SK-N-SH treated with all-trans-retinoic acid at 6 μM for 48 hours (cell line): ENCODE measurements at regions not wholly inside any gene's neighbourhood (a gene's known extent, or its start where the extent isn't known, plus 50 kb on each side); places are given as distances from the start of the nearest gene placed in this dataset.

ENCODE experiments used
- ATAC-seq: fragments of 200-7000 bp; cut with Tn5 transposase; 3 replicates; pipeline ENCODE4 v1.9.1; 2020; ENCODE audit warnings: mild to moderate bottlenecking, moderate library complexity
- ARNTL ChIP-seq: fragments of 450-650 bp; formaldehyde crosslinking; IDR thresholded peaks from 2 replicates; pipeline ENCODE4 v1.5.0; 2020; ENCODE audit warnings: low read depth, mild to moderate bottlenecking, moderate library complexity, borderline replicate concordance
- BACH2 ChIP-seq: fragments of 250-450 bp; sonication (Bioruptor Pico); IDR thresholded peaks from 2 replicates; pipeline ENCODE4 v1.9.0; 2021; ENCODE audit warnings: mild to moderate bottlenecking, borderline replicate concordance
- CSDC2 ChIP-seq: fragments of 250-450 bp; sonication (Bioruptor Pico); IDR thresholded peaks from 2 replicates; pipeline ENCODE4 v1.5.0; 2020; ENCODE audit warnings: mild to moderate bottlenecking, moderate library complexity
- ISL1 ChIP-seq: fragments of 250-450 bp; sonication (Bioruptor Pico); IDR thresholded peaks from 2 replicates; pipeline ENCODE4 v2.1.2; 2022; ENCODE audit warnings: mild to moderate bottlenecking, moderate library complexity
- OSR1 ChIP-seq: fragments of 250-450 bp; sonication (Bioruptor Pico); IDR thresholded peaks from 2 replicates; pipeline ENCODE4 v1.8.0; 2022; ENCODE audit warnings: moderate library complexity, mild to moderate bottlenecking, inconsistent platforms
- RARB ChIP-seq: fragments of 250-450 bp; sonication (Bioruptor Pico); IDR thresholded peaks from 2 replicates; pipeline ENCODE4 v1.8.0; 2021; ENCODE audit warnings: mild to moderate bottlenecking, moderate library complexity
- SNAI2 ChIP-seq: fragments of 250-450 bp; sonication (Bioruptor Pico); IDR thresholded peaks from 2 replicates; pipeline ENCODE4 v1.5.0; 2020; ENCODE audit warnings: mild to moderate bottlenecking, moderate library complexity
- TCF4 ChIP-seq: fragments of 250-450 bp; sonication (Bioruptor Pico); IDR thresholded peaks from 2 replicates; pipeline ENCODE4 v1.8.0; 2021; ENCODE audit warnings: mild to moderate bottlenecking, moderate library complexity, borderline replicate concordance
- TOX ChIP-seq: fragments of 250-450 bp; sonication (Bioruptor Pico); IDR thresholded peaks from 2 replicates; pipeline ENCODE4 v1.8.0; 2021; ENCODE audit warnings: mild to moderate bottlenecking, moderate library complexity, borderline replicate concordance
- ZC3H10 ChIP-seq: fragments of 250-450 bp; sonication (Bioruptor Pico); IDR thresholded peaks from 2 replicates; pipeline ENCODE4 v1.5.1; 2021; ENCODE audit warnings: mild to moderate bottlenecking, moderate library complexity
- ZFP30 ChIP-seq: fragments of 450-650 bp; formaldehyde crosslinking; IDR thresholded peaks from 2 replicates; pipeline ENCODE4 v1.5.0; 2022; ENCODE audit warnings: mild to moderate bottlenecking, moderate library complexity
- ZNF565 ChIP-seq: fragments of 450-650 bp; formaldehyde crosslinking; conservative IDR thresholded peaks from 2 replicates; pipeline ENCODE4 v1.5.0; 2020; ENCODE audit warnings: low read depth, mild to moderate bottlenecking, moderate library complexity
- ZNF8 ChIP-seq: fragments of 450-650 bp; formaldehyde crosslinking; IDR thresholded peaks from 2 replicates; pipeline ENCODE4 v1.5.0; 2020; ENCODE audit warnings: mild to moderate bottlenecking, moderate library complexity
- TF ChIP-seq, protein P1 (sequence below): fragments of 250-450 bp; sonication (Bioruptor Pico); IDR thresholded peaks from 2 replicates; pipeline ENCODE4 v1.5.0; 2020; ENCODE audit warnings: mild to moderate bottlenecking, moderate library complexity
- TF ChIP-seq, protein P2 (sequence below): fragments of 250-450 bp; sonication (Bioruptor Pico); IDR thresholded peaks from 2 replicates; pipeline ENCODE4 v1.8.0; 2021; ENCODE audit warnings: low read depth, mild to moderate bottlenecking, moderate library complexity, borderline replicate concordance
- TF ChIP-seq, protein P3 (sequence below): fragments of 250-450 bp; sonication (Bioruptor Pico); IDR thresholded peaks from 2 replicates; pipeline ENCODE4 v1.5.1; 2021; ENCODE audit warnings: mild to moderate bottlenecking, moderate library complexity
- TF ChIP-seq, protein P4 (sequence below): fragments of 250-450 bp; sonication (Bioruptor Pico); IDR thresholded peaks from 2 replicates; pipeline ENCODE4 v1.8.0; 2020; ENCODE audit warnings: mild to moderate bottlenecking, moderate library complexity, borderline replicate concordance
- TF ChIP-seq, protein P5 (sequence below): fragments of 250-450 bp; sonication (Bioruptor Pico); IDR thresholded peaks from 2 replicates; pipeline ENCODE4 v1.5.1; 2020; ENCODE audit warnings: low read depth, mild to moderate bottlenecking, moderate library complexity

DNA sequence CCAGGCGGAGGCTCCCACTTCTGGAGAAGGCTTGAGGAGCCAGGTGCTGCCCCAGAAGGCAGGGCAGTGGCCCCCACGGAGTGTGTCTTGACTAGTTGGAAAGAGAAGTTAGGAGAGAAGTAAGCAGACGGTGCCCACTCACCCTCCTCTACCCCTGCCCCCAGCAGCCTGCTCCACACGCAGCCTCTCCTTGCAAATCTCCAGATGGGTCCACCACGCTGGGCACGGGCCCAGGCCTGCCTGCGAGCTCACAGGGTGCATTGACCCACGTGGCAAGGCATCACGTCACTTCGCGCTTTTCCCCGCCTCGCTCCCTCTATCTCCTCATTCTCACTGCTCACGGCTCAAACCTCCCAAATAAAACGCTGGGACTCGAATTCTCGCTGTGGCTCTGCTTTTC lies 71.8 kb upstream of the RAB12 start (continued):
- TF ChIP-seq, protein P1, sequence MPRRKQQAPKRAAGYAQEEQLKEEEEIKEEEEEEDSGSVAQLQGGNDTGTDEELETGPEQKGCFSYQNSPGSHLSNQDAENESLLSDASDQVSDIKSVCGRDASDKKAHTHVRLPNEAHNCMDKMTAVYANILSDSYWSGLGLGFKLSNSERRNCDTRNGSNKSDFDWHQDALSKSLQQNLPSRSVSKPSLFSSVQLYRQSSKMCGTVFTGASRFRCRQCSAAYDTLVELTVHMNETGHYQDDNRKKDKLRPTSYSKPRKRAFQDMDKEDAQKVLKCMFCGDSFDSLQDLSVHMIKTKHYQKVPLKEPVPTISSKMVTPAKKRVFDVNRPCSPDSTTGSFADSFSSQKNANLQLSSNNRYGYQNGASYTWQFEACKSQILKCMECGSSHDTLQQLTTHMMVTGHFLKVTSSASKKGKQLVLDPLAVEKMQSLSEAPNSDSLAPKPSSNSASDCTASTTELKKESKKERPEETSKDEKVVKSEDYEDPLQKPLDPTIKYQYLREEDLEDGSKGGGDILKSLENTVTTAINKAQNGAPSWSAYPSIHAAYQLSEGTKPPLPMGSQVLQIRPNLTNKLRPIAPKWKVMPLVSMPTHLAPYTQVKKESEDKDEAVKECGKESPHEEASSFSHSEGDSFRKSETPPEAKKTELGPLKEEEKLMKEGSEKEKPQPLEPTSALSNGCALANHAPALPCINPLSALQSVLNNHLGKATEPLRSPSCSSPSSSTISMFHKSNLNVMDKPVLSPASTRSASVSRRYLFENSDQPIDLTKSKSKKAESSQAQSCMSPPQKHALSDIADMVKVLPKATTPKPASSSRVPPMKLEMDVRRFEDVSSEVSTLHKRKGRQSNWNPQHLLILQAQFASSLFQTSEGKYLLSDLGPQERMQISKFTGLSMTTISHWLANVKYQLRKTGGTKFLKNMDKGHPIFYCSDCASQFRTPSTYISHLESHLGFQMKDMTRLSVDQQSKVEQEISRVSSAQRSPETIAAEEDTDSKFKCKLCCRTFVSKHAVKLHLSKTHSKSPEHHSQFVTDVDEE (CRISPR knock-in tag), result no peak
- TF ChIP-seq SNAI2 (no peak), ZFP30 (CRISPR knock-in tag) (no peak), TOX (CRISPR knock-in tag) (no peak), CSDC2 (CRISPR knock-in tag) (no peak)

DNA sequence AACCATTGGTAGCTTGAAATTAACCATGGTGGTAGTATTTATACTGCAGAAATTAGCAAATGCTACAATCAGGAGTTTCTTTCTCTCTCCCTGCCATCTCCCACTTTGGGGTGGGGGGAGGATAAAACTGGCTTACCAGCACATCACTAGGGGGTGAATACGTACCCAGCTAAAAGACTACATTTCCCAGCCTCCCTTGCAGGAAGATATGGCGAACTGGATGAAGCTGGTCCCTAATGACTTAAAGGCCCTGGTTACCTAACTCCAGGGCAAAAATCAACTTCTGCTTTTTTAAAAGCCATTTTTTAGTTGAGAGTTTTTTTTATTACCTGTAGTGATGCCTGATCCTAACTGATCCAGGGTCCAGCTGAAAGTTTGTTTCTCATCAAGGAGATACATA lies 70.3 kb upstream of the RAB12 start:
- TF ChIP-seq, protein P1 (CRISPR knock-in tag), result no peak
- TF ChIP-seq TCF4 (CRISPR knock-in tag) (no peak), ISL1 (CRISPR knock-in tag) (no peak), ZC3H10 (CRISPR knock-in tag) (no peak), ZFP30 (CRISPR knock-in tag) (no peak), ZNF565 (no peak), BACH2 (no peak), ZNF8 (no peak), SNAI2 (no peak), OSR1 (CRISPR knock-in tag) (no peak)
- TF ChIP-seq, protein P2, sequence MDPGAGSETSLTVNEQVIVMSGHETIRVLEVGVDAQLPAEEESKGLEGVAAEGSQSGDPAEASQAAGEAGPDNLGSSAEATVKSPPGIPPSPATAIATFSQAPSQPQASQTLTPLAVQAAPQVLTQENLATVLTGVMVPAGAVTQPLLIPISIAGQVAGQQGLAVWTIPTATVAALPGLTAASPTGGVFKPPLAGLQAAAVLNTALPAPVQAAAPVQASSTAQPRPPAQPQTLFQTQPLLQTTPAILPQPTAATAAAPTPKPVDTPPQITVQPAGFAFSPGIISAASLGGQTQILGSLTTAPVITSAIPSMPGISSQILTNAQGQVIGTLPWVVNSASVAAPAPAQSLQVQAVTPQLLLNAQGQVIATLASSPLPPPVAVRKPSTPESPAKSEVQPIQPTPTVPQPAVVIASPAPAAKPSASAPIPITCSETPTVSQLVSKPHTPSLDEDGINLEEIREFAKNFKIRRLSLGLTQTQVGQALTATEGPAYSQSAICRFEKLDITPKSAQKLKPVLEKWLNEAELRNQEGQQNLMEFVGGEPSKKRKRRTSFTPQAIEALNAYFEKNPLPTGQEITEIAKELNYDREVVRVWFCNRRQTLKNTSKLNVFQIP (CRISPR knock-in tag), result no peak
- TF ChIP-seq, protein P3, sequence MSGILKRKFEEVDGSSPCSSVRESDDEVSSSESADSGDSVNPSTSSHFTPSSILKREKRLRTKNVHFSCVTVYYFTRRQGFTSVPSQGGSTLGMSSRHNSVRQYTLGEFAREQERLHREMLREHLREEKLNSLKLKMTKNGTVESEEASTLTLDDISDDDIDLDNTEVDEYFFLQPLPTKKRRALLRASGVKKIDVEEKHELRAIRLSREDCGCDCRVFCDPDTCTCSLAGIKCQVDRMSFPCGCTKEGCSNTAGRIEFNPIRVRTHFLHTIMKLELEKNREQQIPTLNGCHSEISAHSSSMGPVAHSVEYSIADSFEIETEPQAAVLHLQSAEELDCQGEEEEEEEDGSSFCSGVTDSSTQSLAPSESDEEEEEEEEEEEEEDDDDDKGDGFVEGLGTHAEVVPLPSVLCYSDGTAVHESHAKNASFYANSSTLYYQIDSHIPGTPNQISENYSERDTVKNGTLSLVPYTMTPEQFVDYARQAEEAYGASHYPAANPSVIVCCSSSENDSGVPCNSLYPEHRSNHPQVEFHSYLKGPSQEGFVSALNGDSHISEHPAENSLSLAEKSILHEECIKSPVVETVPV, result no peak
- TF ChIP-seq, all 23 proteins: peak for 0
- ATAC-seq, result no peak

DNA sequence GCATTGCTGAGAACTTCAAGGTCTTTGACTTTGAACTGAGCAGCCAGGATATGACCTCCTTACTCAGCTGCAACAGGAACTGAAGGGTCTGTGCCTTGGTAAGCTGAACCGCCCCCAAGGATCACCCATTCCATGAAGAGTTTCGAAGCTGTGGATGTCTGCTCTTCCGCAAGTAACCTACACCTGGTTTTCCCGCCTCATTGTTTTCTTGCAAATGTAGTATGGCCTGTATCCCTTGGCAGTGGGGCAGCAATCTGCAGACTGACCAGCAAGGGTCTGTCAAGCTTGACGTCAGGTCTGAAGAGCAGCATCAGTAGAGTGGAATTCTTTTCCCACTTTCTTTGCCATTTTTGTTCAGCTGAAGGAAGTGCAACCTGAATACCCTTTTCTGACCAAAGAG lies 62.6 kb upstream of the RAB12 start:
- TF ChIP-seq ZC3H10 (CRISPR knock-in tag), result no peak
- no peak for TF ChIP-seq OSR1 (CRISPR knock-in tag)
- TF ChIP-seq, protein P4, sequence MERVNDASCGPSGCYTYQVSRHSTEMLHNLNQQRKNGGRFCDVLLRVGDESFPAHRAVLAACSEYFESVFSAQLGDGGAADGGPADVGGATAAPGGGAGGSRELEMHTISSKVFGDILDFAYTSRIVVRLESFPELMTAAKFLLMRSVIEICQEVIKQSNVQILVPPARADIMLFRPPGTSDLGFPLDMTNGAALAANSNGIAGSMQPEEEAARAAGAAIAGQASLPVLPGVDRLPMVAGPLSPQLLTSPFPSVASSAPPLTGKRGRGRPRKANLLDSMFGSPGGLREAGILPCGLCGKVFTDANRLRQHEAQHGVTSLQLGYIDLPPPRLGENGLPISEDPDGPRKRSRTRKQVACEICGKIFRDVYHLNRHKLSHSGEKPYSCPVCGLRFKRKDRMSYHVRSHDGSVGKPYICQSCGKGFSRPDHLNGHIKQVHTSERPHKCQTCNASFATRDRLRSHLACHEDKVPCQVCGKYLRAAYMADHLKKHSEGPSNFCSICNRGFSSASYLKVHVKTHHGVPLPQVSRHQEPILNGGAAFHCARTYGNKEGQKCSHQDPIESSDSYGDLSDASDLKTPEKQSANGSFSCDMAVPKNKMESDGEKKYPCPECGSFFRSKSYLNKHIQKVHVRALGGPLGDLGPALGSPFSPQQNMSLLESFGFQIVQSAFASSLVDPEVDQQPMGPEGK (CRISPR knock-in tag), result no peak
- TF ChIP-seq ISL1 (CRISPR knock-in tag), result no peak
- no peak for TF ChIP-seq ZFP30 (CRISPR knock-in tag)
- TF ChIP-seq RARB (CRISPR knock-in tag), result no peak
- TF ChIP-seq, protein P5, sequence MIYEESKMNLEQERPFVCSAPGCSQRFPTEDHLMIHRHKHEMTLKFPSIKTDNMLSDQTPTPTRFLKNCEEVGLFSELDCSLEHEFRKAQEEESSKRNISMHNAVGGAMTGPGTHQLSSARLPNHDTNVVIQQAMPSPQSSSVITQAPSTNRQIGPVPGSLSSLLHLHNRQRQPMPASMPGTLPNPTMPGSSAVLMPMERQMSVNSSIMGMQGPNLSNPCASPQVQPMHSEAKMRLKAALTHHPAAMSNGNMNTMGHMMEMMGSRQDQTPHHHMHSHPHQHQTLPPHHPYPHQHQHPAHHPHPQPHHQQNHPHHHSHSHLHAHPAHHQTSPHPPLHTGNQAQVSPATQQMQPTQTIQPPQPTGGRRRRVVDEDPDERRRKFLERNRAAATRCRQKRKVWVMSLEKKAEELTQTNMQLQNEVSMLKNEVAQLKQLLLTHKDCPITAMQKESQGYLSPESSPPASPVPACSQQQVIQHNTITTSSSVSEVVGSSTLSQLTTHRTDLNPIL, result no peak
- no peak for TF ChIP-seq ARNTL (CRISPR knock-in tag)
- TF ChIP-seq ZNF565, result no peak
- TF ChIP-seq, protein P1 (CRISPR knock-in tag), result no peak
- TF ChIP-seq ZNF8, result no peak
- TF ChIP-seq CSDC2 (CRISPR knock-in tag), result no peak
- no peak for TF ChIP-seq TCF4 (CRISPR knock-in tag)
- TF ChIP-seq BACH2, result no peak
- ATAC-seq, result no peak
